HG02885 (cell line): ENCODE measurements at regions not wholly inside any gene's neighbourhood (a gene's known extent, or its start where the extent isn't known, plus 50 kb on each side); places are given as distances from the start of the nearest gene placed in this dataset.
"Not testable (repeated sequence)": the region's sequence is repeated elsewhere in the genome, so short reads cannot be mapped to it uniquely, and the experiment has no call there.

Experiments
- ATAC-seq: cut with Tn5 transposase; IDR thresholded peaks from one replicate; pipeline ENCODE4 v1.9.1; 2021; ENCODE audit warnings: mild to moderate bottlenecking; ENCODE audit not compliant: unreplicated experiment, poor library complexity

- no peak for ATAC-seq
Measured at GRCh38 chr14:43147485-43147884, 1359.6 kb downstream of the FSCB start.

- no peak for ATAC-seq
Measured at GRCh38 chr14:43145361-43145760, 1361.7 kb downstream of the FSCB start.

- ATAC-seq: no peak
Measured at GRCh38 chr14:43143106-43143505, 1364.0 kb downstream of the FSCB start.

GRCh38 chr14:43141636-43142191, 1365.4 kb downstream of the FSCB start:
- no peak for ATAC-seq

DNA sequence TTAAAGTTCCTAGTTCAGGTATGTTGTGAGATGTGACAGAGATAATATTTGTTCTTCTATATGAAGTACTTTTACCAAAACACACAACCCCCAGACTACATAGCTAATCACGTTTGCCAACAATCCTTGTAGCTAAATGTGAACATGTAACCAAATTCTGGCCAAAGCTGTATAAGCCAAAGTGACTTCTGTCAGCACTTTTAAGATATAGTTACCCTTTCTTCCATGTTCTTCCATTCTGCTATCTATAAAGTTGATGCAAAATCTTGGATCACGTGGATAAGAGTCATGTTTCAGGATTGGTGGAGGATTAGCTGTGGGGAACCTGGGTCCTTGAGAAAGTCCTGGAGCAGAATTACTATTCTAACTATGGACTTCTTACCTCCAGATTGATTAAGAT, 1366.6 kb downstream of the FSCB start:
- no peak for ATAC-seq

DNA sequence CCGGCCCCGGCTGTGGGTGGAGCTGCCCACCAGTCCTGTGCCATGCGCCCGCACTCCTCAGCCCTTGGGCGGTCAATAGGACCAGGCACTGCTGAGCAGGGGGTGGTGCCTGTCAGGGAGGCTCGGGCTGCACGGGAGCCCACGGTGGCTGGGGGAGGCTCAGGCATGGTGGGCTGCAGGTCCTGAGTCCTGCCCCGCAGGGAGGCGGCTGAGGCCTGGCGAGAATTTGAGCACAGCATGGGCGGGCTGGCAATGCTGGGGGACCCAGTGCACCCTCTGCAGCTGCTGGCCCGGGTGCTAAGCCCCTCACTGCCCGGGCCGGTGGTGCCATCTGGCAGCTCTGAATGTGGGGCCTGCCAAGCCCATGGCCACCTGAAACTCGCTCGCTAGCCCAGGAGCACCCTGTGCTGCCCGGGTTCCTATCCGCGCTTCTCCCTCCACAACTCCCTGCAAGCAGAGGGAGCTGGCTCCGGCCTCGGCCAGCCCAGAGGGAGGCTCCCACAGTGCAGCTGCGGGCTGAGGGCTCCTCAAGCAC, 1371.1 kb downstream of the FSCB start:
- no peak for ATAC-seq

- ATAC-seq: no peak
Measured at GRCh38 chr14:43132441-43132840, 1374.6 kb downstream of the FSCB start.

GRCh38 chr14:43128429-43128828, 1378.7 kb downstream of the FSCB start:
- not testable (repeated sequence) for ATAC-seq

DNA sequence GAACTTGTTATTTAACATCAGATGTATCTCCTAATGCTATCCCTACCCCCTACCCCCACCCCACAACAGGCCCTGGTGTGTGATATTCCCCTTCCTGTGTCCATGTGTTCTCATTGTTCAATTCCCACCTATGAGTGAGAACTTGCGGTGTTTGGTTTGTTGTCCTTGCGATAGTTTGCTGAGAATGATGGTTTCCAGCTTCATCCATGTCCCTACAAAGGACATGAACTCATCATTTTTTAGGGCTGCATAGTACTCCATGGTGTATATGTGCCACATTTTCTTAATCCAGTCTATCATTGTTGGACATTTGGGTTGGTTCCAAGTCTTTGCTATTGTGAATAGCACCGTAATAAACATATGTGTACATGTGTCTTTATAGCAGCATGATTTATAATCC, 1379.2 kb downstream of the FSCB start:
- not testable (repeated sequence) for ATAC-seq

GRCh38 chr14:43123544-43123943, 1383.5 kb downstream of the FSCB start:
- ATAC-seq: no peak

DNA sequence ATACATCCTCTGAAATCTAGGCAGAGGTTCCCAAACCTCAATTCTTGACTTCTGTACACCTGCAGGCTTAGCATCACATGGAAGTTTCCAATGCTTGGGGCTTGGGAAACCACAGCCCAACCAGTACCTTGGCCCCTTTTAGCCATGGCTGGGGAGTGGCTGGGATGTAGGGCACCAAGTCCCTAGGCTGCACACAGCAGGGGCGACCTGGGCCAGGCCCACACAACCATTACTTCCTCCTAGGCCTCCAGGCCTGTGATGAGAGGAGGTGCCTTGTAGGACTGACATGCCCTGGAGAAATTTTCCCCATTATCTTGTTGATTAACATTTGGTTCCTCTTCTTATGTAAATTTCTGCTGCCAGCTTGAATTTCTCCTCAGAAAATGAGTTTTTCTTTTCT, 1387.4 kb downstream of the FSCB start:
- ATAC-seq: no peak

DNA sequence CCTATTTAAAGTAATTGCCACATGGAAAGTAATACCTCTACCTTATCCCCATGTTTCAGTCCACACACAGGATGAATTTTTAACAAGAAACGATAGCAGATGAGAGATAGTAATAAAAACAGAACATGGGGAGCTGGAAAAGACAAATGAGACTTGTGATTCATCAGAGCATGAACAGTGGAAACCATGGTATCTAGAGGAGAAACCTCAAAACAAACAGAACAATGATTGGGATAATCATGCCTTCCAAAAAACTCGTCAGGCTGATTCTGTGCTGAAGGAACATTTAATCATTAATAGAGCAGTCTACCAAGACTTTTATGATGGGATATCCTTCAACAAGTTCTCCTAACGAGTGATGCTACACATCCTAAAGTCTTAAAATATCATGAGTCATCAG, 1390.7 kb downstream of the FSCB start:
- no peak for ATAC-seq

DNA sequence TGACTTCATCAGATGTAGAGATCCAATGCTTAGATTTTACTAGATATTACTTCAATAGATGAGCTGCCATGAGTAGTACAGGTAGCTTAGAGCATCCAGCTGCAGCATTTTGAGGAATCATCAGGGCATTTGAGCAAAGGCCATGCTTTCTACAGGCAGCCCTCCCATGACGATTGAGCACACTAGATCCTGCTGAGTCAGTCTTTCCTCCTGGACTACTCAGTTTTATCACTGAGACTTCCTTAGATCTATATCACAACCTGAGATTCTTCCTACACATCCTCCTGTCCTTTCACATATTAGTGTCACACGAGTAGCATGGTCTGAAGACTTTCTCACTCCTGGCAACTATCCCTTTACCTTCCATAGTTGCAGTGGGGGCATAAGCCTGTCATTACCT, 1401.8 kb downstream of the FSCB start:
- ATAC-seq: no peak

DNA sequence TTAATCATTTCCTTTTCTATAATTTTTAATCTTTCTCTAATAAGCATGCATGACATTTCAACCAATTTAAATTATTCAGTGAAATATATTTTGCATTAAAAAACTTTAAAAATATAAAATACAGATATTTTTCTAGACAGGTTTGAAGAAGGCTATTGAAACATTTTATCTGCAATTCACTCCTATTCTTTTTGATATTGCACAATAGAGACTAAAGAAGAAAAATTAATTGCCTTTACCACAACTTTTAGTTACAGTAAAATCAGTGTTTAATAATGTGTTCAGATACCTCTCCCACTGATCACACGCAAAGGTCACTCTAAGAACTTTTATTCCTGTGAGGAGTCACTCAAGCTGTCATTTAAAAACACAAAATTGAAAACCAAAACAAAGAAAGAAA, 1416.7 kb downstream of the FSCB start:
- no peak for ATAC-seq

DNA sequence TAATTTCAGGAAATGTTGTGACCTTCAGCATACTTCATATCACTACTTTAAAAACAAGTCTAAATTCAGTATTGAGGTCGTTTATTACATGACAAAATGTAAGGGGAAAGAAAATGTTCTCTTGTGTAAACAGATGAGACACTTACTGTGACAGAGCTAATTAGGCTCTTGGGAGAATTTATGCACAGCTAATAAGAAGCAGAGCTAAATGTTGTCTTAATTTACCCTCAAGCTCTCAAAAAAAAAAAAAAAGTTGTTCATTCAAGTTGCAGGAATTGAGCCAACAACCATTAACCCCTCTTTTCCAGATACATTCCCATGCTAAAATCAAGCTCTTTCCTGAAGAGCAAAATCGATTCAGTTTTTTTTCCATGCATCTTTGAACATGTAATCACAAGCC, 1419.4 kb downstream of the FSCB start:
- ATAC-seq: no peak

DNA sequence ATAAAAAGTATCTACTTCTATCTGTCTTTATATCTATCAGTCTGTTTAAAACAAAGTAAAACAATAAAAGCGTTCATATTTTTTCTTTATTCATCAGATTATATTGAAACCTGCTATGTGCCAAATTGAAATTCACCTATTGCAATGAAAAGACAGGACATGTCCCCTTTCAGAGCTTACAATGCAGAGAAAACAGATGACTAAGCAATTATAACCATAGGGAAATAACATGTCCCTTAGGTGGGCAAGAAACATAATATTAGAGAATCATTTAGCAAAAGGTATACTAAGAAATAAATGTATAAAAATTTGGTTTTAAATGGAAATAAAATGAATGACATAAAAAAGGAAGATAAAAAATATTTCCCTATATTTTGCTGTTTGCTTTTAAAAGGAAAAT, 1421.3 kb downstream of the FSCB start:
- ATAC-seq: no peak

DNA sequence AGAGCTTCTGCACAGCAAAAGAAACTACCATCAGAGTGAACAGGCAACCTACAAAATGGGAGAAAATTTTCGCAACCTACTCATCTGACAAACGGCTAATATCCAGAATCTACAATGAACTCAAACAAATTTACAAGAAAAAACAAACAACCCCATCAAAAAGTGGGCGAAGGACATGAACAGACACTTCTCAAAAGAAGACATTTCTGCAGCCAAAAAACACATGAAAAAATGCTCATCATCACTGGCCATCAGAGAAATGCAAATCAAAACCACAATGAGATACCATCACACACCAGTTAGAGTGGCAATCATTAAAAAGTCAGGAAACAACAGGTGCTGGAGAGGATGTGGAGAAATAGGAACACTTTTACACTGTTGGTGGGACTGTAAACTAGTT, 1439.7 kb downstream of the FSCB start:
- not testable (repeated sequence) for ATAC-seq

- ATAC-seq: no peak
Measured at GRCh38 chr14:43056106-43056505, 1449.4 kb downstream of the LRFN5 start.

DNA sequence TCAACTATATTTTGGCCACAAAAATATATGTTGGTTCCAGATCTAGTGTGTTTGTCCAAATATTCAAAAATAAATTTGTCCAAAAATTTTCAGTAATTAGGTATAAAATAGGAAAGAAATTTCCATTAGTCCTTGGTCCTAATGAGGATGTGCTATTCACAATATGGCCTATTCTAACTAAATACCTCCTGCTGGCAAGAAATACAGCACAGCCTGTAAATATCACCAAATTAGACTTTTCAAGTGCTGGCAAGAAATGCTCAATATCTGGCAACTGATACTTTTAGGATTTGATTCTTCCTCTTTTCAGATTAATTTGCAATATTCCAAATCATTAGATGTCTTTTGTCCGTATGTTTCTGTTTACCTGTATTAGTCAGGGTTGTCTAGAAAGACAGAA, 1446.2 kb downstream of the LRFN5 start:
- ATAC-seq: no peak

DNA sequence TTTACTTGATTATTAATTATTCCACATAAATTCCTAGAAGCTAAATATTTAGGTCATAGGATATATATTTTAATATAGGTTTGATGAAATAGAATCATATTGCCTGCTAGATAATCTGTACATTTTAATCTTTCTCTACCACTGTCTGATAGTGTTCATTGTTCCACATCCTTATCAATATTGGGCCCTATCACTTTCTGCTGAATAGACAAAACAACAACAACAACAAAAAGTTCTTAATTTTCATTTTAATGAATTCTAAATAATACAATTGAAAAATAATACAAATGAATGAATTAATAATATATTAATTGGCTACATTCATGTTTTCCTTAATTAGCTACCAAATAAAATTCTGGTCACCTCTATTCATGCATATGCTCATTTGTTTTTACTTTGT, 1437.2 kb downstream of the LRFN5 start:
- ATAC-seq: no peak

DNA sequence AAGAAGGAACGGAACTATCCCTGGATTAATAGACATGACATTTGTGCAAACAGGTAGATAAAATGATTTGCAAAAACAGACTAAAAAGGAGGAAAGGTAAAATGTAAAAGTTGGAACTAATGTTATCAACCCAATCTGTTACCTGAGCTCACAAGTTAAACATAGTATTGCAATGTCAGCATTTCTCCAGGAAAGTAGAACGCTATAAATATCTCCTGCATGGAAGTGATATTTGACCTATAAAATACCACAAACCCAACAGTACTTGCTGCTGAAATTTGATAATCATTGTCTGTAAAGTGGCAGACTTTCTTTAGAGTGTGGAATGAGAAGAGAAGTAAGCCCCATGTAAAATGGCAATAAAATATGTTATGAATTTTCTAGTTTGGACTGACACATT, 1435.7 kb downstream of the LRFN5 start:
- no peak for ATAC-seq

DNA sequence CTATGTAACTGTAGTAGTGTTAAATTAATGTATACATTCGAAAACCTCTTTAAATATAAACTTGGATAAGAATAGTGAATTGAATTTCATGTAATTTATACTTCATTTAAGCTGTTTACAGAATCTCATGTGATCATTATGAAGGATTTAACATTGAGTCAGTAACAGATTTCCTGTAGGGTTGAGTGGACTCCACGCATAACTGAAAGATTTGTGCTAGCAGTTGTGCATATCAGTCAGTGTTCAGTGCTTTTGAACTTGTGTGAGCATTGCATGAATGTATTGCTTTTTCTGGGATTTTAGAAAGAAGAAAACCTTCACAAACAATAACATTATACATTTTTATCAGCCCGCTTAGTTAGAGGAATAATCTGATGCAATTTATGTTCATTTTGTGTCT, 1435.3 kb downstream of the LRFN5 start:
- no peak for ATAC-seq

GRCh38 chr14:43041207-43041606, 1434.5 kb downstream of the LRFN5 start:
- no peak for ATAC-seq
